ENCODE measurements at regions not wholly inside any gene's neighbourhood (a gene's known extent, or its start where the extent isn't known, plus 50 kb on each side); places are given as distances from the start of the nearest gene placed in this dataset.
"Not testable (repeated sequence)": the region's sequence is repeated elsewhere in the genome, so short reads cannot be mapped to it uniquely, and the experiment has no call there.

DNA sequence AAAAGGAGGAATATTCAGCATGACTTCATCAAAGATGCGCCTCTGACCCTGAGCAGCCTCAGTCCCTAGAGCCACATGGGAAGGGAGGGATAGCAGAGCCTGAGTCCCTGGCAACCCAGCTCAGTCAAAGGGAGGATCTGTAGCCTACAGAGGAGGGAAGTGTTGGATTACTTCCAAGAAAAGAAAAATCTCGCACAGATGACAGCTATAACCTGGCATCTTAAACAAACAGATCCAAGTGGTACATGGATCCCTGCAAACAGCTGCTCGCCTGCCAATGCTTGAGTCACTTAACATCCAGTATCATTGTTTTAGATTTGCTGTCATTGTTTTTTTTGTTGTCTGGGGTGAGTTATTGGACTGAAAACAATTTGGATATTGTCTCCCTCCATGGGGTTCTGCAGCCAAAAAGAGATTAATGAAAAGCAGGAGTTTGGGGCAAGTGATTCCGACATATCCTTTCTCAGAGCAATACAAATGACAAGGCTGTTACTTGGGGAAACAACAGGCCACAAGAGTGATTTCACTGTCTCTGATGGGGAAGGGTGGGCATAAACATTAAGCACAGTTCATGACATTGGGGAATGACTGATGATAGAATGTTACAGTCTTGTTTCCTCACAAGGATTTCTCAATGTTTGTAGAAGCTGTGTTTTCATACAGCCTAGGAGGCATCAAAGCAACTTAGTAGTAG is 153.5 kb upstream of the KIF2A start:
- H3K4me3 ChIP-seq (ENCODE audit: low read depth, low read length), result no peak overlapping the region
- no peak for DNase-seq (ENCODE audit: low read depth)

DNA sequence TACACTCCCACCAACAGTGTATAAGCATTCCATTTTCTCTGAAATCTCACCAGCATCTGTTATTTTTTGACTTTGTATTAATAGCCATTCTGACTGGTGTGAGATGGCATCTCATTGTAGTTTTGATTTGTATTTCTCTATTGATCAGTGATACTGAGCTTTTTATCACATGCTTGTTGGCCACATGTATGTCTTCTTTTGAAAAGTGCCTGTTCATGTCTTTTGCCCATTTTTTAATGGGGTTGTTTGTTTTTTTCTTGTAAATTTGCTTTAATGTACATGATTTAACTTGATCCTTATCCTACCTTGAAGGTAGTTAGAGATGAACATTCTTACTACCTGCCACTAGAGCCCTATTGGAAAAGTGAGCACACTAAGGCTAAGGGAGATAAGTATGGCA is 151.2 kb upstream of the KIF2A start:
- no peak for DNase-seq (ENCODE audit: low read depth)
- no peak overlapping the region for H3K4me3 ChIP-seq (ENCODE audit: low read depth, low read length)

DNA sequence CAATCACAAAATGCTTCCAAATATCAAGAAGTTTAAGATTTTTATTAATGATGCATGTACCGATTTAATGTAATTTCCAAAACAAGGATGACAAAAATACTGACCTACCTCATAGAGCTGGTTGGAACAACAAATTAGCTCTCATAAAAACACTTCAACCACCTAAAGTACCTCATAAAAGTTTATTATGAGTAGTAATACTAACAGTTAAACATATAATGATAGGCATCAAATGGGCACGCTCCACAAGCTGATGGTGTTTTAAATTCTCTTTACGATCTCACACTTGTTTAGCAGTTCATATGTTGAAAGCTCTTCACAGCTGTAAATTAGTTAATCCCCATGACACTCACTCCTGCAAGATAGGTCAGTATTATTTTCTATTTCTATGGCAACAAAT is 150.0 kb upstream of the KIF2A start:
- no peak overlapping the region for H3K4me3 ChIP-seq (ENCODE audit: low read depth, low read length)
- DNase-seq (ENCODE audit: low read depth), result no peak

DNA sequence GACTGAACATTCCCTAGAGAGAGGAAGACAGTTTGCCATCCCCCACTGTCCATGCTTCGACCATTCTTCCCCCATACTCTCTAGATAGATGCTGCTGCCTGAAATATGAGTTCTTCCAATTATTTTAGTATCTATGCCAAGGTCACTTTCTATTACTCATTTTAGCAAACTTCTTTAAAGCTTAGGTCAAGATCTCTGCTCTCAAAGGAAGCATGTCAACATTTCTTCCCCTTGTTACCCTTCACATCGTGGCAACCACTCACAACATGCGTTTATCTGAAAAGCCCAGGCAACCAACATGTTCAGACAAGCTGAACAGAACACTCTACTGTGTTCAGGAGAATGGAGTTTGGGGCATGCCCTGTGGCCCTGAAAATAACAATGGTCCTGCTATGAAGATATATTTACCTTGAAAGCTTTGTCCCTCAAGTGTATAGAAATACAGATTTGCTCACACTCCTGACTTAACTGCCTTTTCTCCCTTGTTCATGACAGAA is 138.4 kb upstream of the KIF2A start:
- no peak for DNase-seq (ENCODE audit: low read depth)
- H3K4me3 ChIP-seq (ENCODE audit: low read depth, low read length), result no peak overlapping the region

DNA sequence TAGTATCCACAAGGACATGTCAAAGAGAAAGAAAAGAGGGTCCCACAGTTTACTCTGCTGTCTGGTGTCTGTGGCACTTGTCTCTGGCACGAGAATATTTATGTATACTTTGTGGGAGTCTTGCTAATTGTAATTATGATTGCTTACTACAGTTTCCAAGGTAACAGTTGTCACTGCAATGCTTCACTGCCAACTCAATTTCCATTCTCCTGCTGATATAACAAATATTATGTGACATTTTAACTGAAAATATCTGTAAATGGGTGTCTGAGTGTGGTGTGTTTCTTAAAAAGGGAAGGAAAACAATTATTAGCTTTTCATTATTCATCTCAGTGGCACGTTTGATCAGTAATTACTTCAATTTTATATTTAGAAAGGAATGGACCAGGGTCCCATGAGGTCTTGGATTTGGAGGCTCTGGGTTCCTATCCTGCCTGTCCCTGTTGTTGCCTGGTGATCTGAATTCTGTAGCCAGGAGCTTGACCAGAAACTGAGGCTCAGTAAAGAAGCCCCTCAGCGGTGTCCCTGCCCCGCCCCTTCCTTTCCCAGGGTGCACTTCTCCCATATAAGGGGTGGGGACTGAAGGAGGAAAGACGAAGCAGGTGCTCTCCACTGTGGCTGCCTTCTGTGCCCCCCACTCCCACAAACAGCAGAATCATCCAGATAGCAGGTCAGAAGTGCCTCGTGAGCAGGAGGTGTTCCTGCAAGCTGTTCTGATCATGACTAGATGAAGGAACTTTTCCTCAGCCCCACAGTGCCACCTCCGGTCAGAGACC is 137.3 kb upstream of the KIF2A start:
- H3K4me3 ChIP-seq (ENCODE audit: low read depth, low read length), result no peak overlapping the region
- no peak for DNase-seq (ENCODE audit: low read depth)

DNA sequence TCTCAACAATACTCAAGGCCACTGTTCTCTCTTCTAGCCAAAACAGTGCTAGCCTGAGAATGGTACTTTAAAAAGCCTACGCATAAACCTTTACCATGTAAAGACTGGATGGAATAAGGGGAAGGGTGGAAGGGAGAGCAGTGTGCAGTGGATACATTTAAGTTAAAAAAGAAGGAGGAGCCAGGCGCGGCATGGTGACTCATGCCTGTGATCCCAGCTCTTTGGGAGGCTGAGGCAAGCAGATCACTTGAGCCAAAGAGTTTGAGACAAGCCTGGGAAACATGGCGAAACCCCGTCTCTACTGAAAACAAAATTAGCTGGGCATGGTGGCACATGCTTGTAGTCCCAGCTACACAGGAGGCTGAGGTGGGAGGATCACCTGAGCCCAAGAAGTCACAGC is 127.7 kb upstream of the KIF2A start:
- no peak overlapping the region for H3K4me3 ChIP-seq (ENCODE audit: low read depth, low read length)
- DNase-seq (ENCODE audit: low read depth), result no peak

DNA sequence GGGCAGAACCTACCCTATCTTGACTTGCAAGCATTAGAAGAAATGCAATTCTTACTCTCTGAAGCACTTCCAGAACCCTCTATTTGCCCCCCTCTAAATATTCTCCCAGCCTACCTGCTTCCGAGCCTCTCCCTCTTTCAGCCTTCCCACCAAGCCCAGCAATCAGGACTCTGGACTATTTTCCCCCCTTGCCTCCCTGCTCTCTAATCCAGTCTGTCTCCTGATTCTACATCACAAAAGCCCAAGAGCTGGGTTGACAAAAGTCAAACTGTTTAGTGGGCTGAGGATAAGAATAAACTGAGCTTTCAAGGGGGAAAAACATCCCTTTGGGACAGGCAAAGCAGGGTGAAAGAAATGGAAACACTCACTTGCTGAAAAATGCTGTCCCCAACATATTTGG is 123.2 kb upstream of the KIF2A start:
- DNase-seq (ENCODE audit: low read depth), result no peak
- no peak overlapping the region for H3K4me3 ChIP-seq (ENCODE audit: low read depth, low read length)

DNA sequence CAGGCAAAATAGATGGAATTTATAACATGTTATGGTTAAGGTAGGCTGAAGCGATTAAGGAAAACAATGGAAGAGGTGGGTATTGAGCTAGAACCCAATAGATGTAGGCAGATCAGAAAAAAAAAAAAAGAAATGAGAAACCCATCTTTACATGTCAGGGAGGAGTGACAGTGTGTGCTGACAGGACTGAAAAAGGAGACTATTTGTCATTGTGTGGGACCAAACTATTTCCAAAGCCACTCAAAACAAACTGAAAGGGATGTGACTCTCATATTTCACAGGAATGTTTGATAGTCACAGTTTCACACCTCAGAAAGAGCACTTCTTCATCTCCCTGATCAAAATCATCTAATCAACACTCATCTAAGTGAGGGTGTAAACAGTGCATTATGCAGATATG is 122.3 kb upstream of the KIF2A start:
- no peak overlapping the region for H3K4me3 ChIP-seq (ENCODE audit: low read depth, low read length)
- DNase-seq (ENCODE audit: low read depth), result no peak

DNA sequence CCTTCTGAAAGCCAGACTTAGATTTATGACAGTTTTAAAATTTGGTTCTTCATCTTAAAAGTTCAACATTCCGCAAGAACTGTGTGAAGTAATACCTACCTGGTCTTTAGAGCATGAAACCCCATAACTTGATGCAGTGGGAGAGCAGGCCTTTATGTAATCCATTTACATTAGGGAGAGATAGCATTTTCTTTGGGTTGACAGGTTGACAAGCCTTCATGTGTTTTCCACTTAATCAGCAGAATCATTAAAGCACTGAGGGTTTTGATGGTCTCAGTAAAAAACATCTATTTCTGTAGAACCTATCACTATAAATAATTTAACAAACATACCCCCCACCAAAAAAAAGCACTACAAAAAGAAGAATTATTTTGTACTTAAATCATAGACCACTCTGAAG is 121.6 kb upstream of the KIF2A start:
- no peak overlapping the region for H3K4me3 ChIP-seq (ENCODE audit: low read depth, low read length)
- DNase-seq (ENCODE audit: low read depth), result no peak

DNA sequence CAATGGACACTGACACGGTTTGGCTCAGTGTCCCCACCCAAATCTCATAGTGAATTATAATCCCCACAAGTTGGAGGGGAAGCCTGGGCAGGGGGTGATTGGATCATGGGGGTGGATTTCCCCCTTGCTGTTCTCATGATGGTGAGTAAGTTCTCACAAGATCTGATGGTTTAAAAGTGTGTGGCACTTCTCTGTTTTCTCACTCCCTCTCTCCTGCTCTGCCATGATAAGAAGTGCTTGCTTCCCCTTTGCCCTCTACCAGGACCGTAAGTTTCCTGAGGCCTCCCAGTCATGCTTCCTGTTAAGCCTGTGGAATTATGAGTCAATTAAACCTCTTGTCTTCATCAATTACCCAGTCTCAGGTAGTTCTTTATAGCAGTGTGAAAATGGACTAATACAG is 115.8 kb upstream of the KIF2A start:
- DNase-seq (ENCODE audit: low read depth), result no peak
- H3K4me3 ChIP-seq (ENCODE audit: low read depth, low read length), result no peak overlapping the region

DNA sequence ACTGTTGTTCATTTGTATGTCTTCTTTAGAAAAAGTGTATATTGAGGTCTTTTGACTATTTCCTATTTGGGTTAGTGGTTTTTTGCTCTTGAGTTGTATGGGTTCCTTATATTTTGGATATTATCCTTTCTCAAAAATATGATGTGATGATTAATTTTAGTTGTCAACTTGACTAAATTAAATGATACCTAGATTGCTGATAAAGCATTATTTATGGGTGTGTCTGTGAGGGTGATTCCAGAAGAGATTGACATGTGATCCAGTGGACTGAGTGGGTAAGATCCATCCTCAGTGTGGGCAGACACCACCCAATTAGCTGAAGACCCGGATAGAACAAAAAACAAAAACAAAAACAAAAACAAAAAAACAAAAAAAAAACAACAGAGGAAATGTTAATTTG is 115.1 kb upstream of the KIF2A start:
- no peak for DNase-seq (ENCODE audit: low read depth)
- no peak overlapping the region for H3K4me3 ChIP-seq (ENCODE audit: low read depth, low read length)

DNA sequence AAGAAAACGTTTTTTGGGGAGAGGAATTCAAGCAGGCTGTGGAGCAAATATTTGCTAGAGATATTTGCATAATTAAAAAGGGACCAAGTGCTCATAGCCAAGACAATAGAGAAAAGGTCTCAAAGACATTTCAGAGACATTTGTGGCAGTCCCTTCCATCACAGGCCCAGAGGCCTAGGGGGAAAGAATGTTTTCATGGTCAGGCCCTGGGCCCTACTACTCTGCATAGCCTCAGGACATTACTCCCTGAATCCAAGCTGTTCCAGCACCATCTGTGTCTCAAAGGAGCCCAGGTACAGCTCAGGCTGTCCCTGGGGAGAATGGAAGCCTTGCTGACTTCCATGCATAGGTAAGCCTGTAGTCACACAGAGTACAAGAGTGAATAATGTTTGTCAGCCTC is 113.0 kb upstream of the KIF2A start:
- H3K4me3 ChIP-seq (ENCODE audit: low read depth, low read length), result no peak overlapping the region
- DNase-seq (ENCODE audit: low read depth), result no peak

DNA sequence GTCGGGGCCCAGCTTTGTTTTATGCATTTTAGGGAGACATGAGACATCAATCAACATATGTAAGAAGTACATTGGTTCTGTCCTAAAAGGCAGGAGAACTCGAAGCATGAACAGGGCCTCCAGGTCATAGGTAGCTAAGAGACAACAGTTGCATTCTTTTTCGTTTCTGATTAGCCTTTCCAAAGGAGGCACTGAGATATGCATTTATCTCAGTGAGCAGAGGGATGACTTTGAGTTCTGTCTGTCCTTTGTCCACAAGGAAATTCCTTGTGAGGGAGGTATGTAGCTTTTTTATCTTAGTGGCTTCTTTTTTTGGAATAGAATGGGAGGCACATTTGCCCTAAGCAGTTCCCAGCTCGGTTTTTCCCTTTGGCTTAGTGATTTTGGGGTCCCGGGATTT is 109.5 kb upstream of the KIF2A start:
- H3K4me3 ChIP-seq (ENCODE audit: low read depth, low read length); DNase-seq (ENCODE audit: low read depth): not testable (repeated sequence)

DNA sequence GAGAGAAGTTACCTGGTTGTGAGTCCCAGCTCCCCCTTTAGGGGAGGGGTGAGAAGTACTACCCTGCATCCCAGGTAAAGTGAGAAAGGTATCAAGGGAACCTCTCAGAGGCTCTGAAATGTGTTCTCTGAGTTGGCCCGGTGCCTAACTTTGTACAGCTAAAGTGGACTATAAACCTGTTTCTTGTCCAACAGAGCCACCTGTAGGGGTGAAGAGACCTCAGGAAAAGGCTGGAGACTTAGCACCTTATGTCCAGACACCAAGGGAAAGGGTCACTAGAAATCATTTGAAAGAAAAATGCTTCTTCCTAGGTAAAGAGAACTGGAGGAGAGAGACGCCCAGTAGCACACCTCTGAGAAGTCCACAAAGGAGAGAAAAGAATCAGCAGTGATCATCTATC is 108.3 kb upstream of the KIF2A start:
- no peak overlapping the region for H3K4me3 ChIP-seq (ENCODE audit: low read depth, low read length)
- DNase-seq (ENCODE audit: low read depth), result no peak

DNA sequence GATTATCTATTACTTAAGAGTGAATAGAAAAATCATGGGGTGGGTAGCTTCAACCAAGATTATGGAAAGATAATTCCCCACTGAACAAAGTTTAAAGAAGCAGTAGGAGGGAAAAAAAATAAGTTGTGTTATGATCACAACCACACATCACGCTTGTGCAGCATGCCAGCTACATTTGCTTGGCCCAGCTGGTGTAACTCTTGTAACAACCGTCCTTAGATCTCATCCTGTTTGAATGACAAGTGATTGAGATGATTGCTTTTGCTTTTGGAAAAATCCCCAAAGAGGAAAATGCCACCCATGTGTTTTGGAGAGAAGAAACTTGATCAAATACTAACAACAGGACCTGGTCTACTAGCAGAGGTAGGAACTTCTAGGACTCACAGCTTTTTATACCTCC is 107.6 kb upstream of the KIF2A start:
- no peak overlapping the region for H3K4me3 ChIP-seq (ENCODE audit: low read depth, low read length)
- DNase-seq (ENCODE audit: low read depth), result no peak

DNA sequence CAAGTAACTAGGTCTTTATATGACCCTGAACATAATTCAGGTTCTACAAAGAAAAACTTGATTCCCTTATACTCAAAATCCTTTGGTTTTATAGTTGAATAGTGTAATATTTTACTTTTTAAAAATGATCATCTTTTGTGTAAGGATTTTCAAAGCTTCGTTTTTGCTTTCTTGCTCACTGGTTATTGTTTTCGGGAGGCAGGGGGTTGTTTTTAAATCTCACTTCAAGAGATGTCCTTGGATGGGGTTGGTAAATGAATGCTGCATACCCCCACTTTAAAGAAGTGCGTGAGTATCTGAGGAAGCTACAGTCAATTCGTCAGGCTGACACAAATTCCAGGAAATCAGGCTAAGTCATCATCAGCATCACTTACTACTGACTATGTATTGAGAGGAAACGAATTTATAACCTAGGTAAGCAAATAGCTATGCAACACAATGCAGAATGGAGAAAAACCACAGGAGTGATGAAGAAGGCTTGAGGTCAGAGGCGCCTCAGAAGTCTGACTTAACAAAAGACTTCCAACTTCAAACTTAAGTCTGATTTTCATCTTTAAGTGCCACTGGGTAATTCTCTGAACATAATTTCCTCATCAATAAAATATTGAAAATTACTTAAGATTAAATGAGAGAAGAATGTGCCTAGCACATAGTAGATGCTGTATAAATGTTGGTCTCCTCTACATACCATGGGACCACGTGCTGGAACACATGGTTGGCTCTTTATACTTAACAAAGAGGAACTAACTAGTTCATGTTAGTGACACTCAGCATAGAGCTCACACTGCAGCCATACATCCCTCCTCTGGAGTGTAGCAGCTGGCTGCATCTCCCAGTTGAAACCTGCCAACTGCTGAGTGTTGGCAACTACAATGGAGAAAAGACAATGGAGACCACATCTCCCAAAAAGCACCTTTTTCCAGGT is 106.0 kb upstream of the KIF2A start:
- H3K4me3 ChIP-seq (ENCODE audit: low read depth, low read length), result no peak overlapping the region
- DNase-seq (ENCODE audit: low read depth), result no peak

DNA sequence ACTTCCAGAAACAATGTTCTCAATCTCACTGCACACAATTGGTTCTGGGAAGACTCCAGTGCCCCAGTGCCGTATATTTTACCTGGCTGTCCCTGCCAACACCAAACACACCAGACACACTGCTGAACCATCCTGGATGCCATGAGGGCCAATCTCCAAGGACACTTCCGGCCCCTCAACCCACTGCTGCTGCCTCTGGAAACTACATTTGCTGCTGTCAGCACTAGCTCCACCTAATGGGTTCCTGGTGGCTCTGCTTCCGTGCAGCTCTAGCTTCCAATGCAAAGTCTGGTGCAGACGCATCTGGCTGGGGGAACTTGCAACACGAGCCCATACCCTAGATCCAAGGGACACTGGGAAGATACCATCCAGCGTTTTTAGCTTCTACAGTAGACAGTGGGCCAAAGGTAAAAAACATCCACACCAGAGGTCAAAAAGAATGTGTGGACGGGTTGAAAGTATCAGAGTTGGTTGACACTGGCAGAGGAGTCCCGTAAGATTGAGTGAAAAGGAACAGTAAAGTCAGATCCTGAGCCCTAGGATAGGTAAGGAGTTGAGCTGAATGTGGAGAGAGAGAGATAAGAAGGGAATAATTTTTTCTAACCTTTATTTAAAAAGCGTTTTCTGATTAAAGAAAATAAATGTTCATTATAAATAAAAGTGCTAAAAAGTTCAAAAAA is 99.7 kb upstream of the KIF2A start:
- no peak for DNase-seq (ENCODE audit: low read depth)
- H3K4me3 ChIP-seq (ENCODE audit: low read depth, low read length), result no peak overlapping the region

DNA sequence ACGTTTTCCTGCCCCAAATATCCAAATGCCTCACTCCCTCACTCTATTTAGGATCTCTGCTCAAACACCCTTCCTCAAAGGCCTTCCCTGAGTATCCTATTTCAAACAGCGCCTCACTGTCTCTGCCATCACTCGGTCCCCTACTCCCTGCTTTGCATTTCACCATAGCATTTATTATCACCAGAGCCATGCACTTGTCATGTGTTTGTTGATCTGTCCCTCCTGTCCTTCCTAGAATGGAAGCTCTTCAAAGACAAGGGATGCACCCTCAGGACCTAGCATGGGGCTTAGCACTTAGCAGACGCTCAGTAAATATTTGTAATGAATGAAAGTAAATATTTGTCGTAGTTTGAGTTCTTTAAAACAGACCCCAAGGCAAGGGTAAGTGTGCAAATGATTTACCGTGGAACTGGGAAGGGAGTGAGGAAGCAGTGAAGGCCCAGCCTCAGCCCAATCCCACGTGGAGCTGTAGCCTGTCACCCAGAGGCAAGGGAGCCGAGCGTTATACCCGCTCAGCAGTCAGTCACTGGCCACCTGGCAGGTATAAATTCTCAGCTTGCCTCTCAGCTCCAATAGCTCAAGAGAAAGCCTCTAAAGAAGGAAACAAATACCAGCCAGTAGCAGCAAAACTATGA is 97.7 kb upstream of the KIF2A start:
- H3K4me3 ChIP-seq (ENCODE audit: low read depth, low read length), result no peak overlapping the region
- DNase-seq (ENCODE audit: low read depth), result no peak

DNA sequence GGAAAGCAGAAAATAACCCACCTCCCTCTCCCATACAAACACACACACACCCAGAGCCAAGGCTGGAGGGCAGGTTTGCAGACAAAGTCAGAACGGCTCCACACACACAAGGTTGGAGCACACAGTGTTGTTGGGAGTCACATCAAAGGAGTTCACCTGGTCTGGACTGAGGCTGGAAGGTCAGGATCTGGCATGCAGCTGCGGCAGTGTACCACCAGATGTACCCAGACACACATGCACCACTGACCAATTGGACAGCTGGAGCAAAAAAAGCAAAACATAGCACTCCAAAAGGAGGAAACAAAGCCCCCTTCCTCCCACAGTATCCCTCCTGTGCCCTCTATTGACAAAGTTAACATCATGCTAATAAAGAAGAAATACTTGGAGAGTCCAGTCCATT is 94.6 kb upstream of the KIF2A start:
- DNase-seq (ENCODE audit: low read depth), result no peak
- no peak overlapping the region for H3K4me3 ChIP-seq (ENCODE audit: low read depth, low read length)
